Astrocyte of the cerebellum (primary cell): ENCODE measurements at regions not wholly inside any gene's neighbourhood (a gene's known extent, or its start where the extent isn't known, plus 50 kb on each side); places are given as distances from the start of the nearest gene placed in this dataset.

ENCODE experiments used
- DNase-seq: peaks from one replicate; pipeline ENCODE4 v3.0.0-alpha.2; 2011; ENCODE audit warnings: low read depth
- H3K4me3 ChIP-seq: 2 replicates; pipeline ENCODE4 v1.5.1; 2011; ENCODE audit warnings: mild to moderate bottlenecking, low read depth, low read length, moderate library complexity
- CTCF ChIP-seq: IDR thresholded peaks from 2 replicates; pipeline ENCODE4 v1.5.1; 2012; ENCODE audit warnings: low read length, low read depth, moderate library complexity, mild to moderate bottlenecking; ENCODE audit errors: missing control alignments
- in situ Hi-C: cut with HindIII; loops from 2 replicates; pipeline ENCODE4 v1.10.0; 2017; ENCODE audit warnings: low sequenced_read_pairs

- no peak for DNase-seq
- in situ Hi-C loops = no loop called here
- TF ChIP-seq CTCF = no peak
- H3K4me3 ChIP-seq = peak within 1 kb of the TSS; percentile 54
Observed at GRCh38 chr3:159839561-159840379, 148.9 kb upstream of the IL12A start, which contains the start of gene SCHIP1. TSS of gene SCHIP1 (plus strand) at chr3:159839861.

- in situ Hi-C loops = no loop called here
- DNase-seq = no peak
- H3K4me3 ChIP-seq = peak overlapping the region; percentile 54
- no peak for TF ChIP-seq CTCF
Observed at GRCh38 chr3:159840703-159841299, 147.8 kb upstream of the IL12A start.

DNA sequence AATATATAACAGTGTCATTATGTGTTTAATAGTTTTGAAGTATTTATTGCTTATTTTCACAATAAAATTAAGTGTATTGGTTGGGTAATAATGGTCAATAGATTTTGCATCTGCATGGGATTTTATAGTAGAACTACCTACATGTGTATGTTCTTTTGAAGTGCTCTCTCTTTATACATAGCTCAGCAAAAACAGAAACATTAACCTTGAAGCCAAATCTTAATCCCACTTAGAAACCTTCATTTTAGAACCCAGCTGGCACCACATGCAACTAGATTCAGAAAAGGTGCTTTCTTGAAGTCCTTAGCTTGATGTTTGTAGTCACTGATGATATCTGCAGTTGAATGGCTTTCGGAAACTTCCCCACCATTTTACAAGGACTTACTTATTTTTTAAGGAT is 146.9 kb upstream of the IL12A start:
- no peak for TF ChIP-seq CTCF
- no peak overlapping the region for H3K4me3 ChIP-seq
- in situ Hi-C loops = no loop called here
- DNase-seq = no peak

DNA sequence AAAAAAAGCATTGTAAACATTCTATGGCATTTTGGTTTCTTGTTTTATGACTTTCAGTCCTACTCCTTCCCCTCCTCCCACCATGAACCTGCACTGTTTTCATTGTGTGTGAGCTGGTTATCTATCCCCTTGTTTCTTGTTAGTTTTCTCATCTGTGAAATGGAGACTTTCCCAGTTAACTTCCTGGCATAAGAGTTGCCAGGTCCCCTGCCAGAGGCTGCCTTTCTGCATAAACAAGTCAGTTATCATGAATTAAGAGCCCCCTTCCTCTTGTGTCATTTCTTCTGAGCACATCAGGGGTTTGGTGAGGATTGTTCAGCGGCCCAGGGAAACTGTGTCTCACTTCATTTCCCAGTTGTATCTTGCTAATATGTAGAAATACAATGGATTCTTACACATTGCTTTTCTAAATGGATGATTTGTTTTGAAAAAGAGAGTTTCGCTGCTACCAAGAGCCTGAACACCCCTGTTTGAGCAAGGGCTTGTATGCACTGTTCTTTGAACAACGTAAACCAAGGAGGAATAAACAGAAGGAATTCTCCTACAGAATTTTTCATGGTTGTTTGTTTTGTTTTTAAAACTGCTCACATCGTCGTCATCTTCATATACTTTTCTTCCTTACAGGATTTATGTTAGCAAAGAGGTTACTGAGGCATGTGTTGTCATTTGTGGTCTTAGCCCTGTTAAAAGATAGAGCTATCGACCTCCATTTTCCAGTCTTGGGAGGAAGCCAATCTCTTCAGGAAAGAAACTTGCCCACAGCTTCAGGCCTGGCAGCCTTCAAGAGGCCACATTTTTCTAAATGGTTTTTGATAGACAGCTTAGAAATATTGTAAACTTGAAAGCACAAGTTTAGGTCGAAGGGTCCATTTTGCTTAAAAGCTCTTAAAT is 144.6 kb upstream of the IL12A start:
- in situ Hi-C loops = no loop called here
- no peak for DNase-seq
- no peak for TF ChIP-seq CTCF
- H3K4me3 ChIP-seq = no peak overlapping the region

DNA sequence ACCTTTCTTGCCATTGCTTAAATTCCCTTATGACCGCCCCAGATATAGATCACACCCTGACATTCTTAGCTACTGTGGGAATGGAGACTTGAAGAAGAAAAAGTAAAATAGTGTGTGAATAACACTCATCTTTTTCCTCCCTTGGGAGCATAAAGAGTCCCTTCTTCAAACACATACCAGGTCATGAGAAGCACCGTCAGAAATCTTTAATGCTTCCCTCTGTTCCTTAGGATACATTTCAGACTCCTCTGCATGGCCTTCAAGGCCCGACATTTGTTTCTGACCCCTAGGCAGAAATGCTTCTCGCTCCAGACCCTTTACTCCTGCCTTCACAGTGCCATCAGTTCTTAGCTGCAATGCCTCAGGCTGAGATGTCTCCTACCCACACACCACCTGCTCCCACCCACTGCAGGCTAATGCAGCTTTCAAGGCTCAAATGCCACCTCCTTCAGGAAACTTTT is 143.8 kb upstream of the IL12A start:
- H3K4me3 ChIP-seq = no peak overlapping the region
- TF ChIP-seq CTCF = no peak
- DNase-seq = no peak
- in situ Hi-C loops = no loop called here

GRCh38 chr3:159845737-159846136 is 142.9 kb upstream of the IL12A start:
- TF ChIP-seq CTCF = no peak
- in situ Hi-C loops = no loop called here
- no peak overlapping the region for H3K4me3 ChIP-seq
- DNase-seq = no peak
